Fibroblast of lung (primary cell): ENCODE measurements at regions not wholly inside any gene's neighbourhood (a gene's known extent, or its start where the extent isn't known, plus 50 kb on each side); places are given as distances from the start of the nearest gene placed in this dataset.

Source experiments
- DNase-seq, 2 donors: peaks; one replicate each; pipeline versions ENCODE4 v3.0.0 to v3.0.0-alpha.2; 2010; ENCODE audit warnings: low read depth in 2 of 2
- H2AFZ ChIP-seq: 2 replicates; pipeline ENCODE4 v1.5.1; 2012; ENCODE audit warnings: low read length, control low read depth, inconsistent platforms
- H3K27ac ChIP-seq: 2 replicates; pipeline ENCODE4 v1.5.1; 2011; ENCODE audit warnings: low read length, control low read depth; ENCODE audit not compliant: insufficient read depth
- H3K27me3 ChIP-seq: 2 replicates; pipeline ENCODE4 v1.5.1; 2011; ENCODE audit warnings: mild to moderate bottlenecking, low read length; ENCODE audit not compliant: control insufficient read depth, insufficient read depth
- H3K36me3 ChIP-seq: 2 replicates; pipeline ENCODE4 v1.5.1; 2011; ENCODE audit warnings: low read length; ENCODE audit not compliant: control insufficient read depth, insufficient read depth
- H3K4me1 ChIP-seq: 2 replicates; pipeline ENCODE4 v1.5.1; 2011; ENCODE audit warnings: low read length; ENCODE audit not compliant: control insufficient read depth, insufficient read depth; ENCODE audit errors: extremely low read depth
- H3K4me2 ChIP-seq: 2 replicates; pipeline ENCODE4 v1.5.1; 2011; ENCODE audit warnings: low read length, control low read depth; ENCODE audit not compliant: insufficient read depth; ENCODE audit errors: extremely low read depth
- H3K4me3 ChIP-seq, 4 experiments: fragments of 200-600 bp in 1 of 4; sonication (generic) in 1 of 4; replicated peaks in 1 of 4; 2 replicates each; pipeline ENCODE4 v1.5.1; 2011 to 2016; ENCODE audit warnings: low read length in 4 of 4, low read depth in 3 of 4, mild to moderate bottlenecking in 3 of 4, control low read depth in 2 of 4, inconsistent platforms in 1 of 4, mixed read lengths in 1 of 4; ENCODE audit not compliant: insufficient read depth in 1 of 4; ENCODE audit errors: control extremely low read depth in 1 of 4
- H3K79me2 ChIP-seq: 2 replicates; pipeline ENCODE4 v1.5.1; 2012; ENCODE audit warnings: mild to moderate bottlenecking, low read length, inconsistent platforms; ENCODE audit not compliant: control insufficient read depth, insufficient read depth
- H3K9ac ChIP-seq: 2 replicates; pipeline ENCODE4 v1.5.1; 2011; ENCODE audit warnings: mild to moderate bottlenecking, low read length, control low read depth; ENCODE audit not compliant: insufficient read depth
- H3K9me3 ChIP-seq: 2 replicates; pipeline ENCODE4 v1.5.1; 2012; ENCODE audit warnings: low read depth, low read length; ENCODE audit not compliant: control insufficient read depth, insufficient read depth
- H4K20me1 ChIP-seq: 2 replicates; pipeline ENCODE4 v1.5.1; 2011; ENCODE audit warnings: low read length; ENCODE audit not compliant: control insufficient read depth, insufficient read depth; ENCODE audit errors: extremely low read depth
- CTCF ChIP-seq, 2 donors: IDR thresholded peaks in 1 of 2; conservative IDR thresholded peaks in 1 of 2; 1 replicate in 1 of 2; 2 replicates in 1 of 2; pipeline ENCODE4 v1.5.1; 2011 to 2012; ENCODE audit warnings: low read length in 2 of 2, control low read depth in 1 of 2, inconsistent platforms in 1 of 2, low read depth in 1 of 2, mild to moderate bottlenecking in 1 of 2
- EZH2 ChIP-seq: IDR thresholded peaks from 2 replicates; pipeline ENCODE4 v1.5.1; 2012; ENCODE audit warnings: low read length, control low read depth, mild to moderate bottlenecking; ENCODE audit errors: missing control alignments

- H3K27ac ChIP-seq = peak overlapping the region; percentile 46
- no peaks in the 10 kb centered on the region for H3K79me2 ChIP-seq
- H4K20me1 ChIP-seq = no peaks in the 10 kb centered on the region
- H3K4me3 ChIP-seq = no peak overlapping the region
- TF ChIP-seq EZH2 (no peak), CTCF (conservative IDR thresholded peaks at IDR 0.05 in 1 of 2, IDR thresholded peaks at IDR 0.05 in 1 of 2; ENCODE audit: low read depth in 1 of 2, low read length in 2 of 2) (no peak)
- H3K4me1 ChIP-seq = peaks cover 3% of the 10 kb centered on the region
- no peaks in the 10 kb centered on the region for H3K27me3 ChIP-seq
- no peaks in the 10 kb centered on the region for H3K36me3 ChIP-seq
- DNase-seq = peak; percentile 56 to 87
- peak overlapping the region; percentile 11 for H3K4me2 ChIP-seq
- H2AFZ ChIP-seq = no peak overlapping the region
- no peaks in the 10 kb centered on the region for H3K9me3 ChIP-seq
- H3K9ac ChIP-seq = no peak overlapping the region
These were observed 681.0 kb upstream of the GJE1 start for GRCh38 chr6:141451511-141452353.

- no peaks in the 10 kb centered on the region for H3K9me3 ChIP-seq
- no peak overlapping the region for H3K9ac ChIP-seq
- TF ChIP-seq EZH2 (no peak), CTCF (conservative IDR thresholded peaks at IDR 0.05 in 1 of 2, IDR thresholded peaks at IDR 0.05 in 1 of 2; ENCODE audit: low read depth in 1 of 2, low read length in 2 of 2) (no peak)
- peak overlapping the region; percentile 46 for H3K27ac ChIP-seq
- H3K4me2 ChIP-seq = no peak overlapping the region
- peaks cover 3% of the 10 kb centered on the region for H3K4me1 ChIP-seq
- H2AFZ ChIP-seq = no peak overlapping the region
- no peaks in the 10 kb centered on the region for H3K27me3 ChIP-seq
- DNase-seq = no peak
- H3K4me3 ChIP-seq = no peak overlapping the region
- H3K36me3 ChIP-seq = no peaks in the 10 kb centered on the region
- H3K79me2 ChIP-seq = no peaks in the 10 kb centered on the region
- H4K20me1 ChIP-seq = no peaks in the 10 kb centered on the region
These were observed 681.6 kb upstream of the GJE1 start for GRCh38 chr6:141451181-141451510.

- no peak overlapping the region for H3K4me3 ChIP-seq
- H3K9ac ChIP-seq = no peak overlapping the region
- H3K4me1 ChIP-seq = no peaks in the 10 kb centered on the region
- no peak for DNase-seq
- no peak overlapping the region for H3K4me2 ChIP-seq
- H3K9me3 ChIP-seq = no peaks in the 10 kb centered on the region
- peak overlapping the region; percentile 38 for H2AFZ ChIP-seq
- H3K36me3 ChIP-seq = no peaks in the 10 kb centered on the region
- no peaks in the 10 kb centered on the region for H3K79me2 ChIP-seq
- no peaks in the 10 kb centered on the region for H3K27me3 ChIP-seq
- no peaks in the 10 kb centered on the region for H4K20me1 ChIP-seq
- H3K27ac ChIP-seq = no peak overlapping the region
- TF ChIP-seq EZH2 (no peak), CTCF (conservative IDR thresholded peaks at IDR 0.05 in 1 of 2, IDR thresholded peaks at IDR 0.05 in 1 of 2; ENCODE audit: low read depth in 1 of 2, low read length in 2 of 2) (no peak)
These were observed 686.6 kb upstream of the GJE1 start for GRCh38 chr6:141445928-141446628.
